NCI-H526 treated with DMSO at 0.1 percent for 48 hours (cell line): ENCODE measurements at regions not wholly inside any gene's neighbourhood (a gene's known extent, or its start where the extent isn't known, plus 50 kb on each side); places are given as distances from the start of the nearest gene placed in this dataset.
A peak's percentile ranks its signal among the peaks of the same experiment; 100 is the strongest.

Experiments
- DNase-seq: peaks from one replicate; lab custom pipeline; 2025; lab: John Stamatoyannopoulos, UW

DNA sequence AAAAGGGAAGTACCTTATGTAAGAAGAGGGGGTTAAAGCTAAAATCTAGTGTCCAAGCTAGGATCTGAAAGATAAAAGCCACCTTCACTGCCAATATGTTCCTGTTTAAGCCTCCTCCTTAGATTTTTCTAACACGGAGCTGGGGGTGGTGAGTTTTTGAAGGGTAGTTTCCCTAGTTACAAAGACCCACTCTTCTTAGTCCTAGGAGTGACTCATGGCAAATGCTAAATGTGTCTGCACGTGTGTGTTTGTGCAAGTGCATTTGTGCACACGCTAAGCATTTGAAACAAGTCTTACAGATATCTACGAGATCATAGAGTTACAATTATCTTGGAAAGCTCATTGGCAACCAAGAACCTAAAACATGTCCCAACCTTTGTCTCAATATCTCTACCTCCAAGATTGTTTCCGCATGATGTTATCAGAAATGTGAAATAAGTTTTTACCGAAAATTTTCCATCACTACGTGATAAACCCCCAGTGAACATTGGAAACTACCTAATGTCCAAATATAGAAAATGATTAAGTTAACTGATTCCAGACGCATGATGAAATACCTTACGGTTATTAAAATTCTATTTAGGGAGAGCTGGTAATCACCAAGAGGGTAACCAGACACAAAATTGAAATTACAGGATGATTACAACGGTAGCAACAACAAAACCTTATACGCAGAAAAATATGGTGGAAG, 78.0 kb upstream of the HRH2 start:
- DNase-seq = no peak

DNA sequence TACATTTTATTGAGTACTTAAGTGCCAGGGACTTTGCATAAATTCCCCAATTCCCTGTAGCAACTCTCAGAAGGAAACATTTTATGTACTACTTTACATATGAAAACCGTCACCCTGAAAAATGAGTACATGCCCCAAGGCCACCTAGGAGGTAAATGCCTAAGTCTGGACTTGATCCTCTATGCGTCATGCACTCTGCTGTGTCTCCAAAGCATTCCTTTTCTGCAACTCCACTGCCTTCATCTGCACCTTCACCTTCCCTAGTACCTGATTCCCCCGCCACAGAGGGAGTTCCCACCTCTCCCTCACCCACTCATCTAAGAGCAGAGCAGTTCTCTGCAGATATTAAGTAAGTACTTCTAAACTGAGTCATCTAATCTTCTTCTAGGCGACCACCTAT, 75.2 kb upstream of the HRH2 start:
- peak; percentile 53 for DNase-seq

DNA sequence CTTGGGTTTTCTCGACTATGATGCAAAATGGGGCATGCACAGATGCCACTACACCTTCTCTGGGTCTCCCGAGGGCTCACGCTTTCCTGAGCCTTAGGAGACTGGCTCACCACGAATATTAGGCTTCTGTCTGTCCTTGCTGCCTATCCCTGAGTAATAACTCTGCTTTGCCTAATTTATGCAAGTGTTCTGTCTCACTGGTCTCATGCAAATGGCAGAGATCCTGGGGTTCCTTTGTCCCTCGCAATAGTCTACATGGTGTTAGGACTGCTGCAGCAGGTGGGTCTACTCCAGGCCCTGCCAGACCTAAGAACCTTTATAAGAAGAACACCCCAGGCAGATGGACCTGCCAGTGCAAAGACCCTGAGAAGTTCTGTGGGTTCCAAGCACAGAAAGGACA, 72.3 kb upstream of the HRH2 start:
- DNase-seq = peak; percentile 82

DNA sequence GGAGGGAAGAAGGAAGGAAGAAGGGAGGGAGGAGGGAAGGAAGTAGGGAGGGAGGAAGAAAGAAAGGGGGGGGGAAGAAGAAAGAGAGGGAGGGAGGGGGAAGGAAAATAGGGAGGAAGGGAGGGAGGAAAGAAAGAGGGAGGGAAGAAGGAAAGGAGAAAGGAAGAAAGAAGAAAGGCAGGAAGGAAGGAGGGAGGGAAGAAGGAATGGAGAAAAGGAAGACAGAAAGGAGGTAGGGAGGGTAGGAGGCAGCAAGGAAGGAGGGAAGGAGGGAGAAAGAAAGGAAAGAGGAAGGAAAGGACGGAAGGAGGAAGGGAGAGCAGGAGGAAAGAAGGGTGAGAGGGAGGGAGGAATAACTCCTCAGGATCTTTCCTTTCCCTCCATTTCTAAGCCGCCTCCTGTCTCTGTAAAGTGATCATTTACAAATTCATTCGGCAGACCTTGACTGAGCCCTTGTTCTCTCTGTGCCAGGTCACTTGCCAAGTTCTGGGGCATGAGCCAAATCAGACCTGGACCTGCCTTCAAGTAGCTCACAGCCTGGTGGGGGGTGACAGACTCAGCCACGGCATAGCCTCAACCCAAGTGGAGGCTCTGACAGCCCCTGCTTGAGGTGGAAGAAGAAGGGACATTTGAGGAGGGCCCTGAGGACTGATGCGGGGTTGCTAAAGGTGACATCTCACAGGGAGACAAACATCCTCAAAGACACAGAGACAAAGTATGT, 69.0 kb upstream of the HRH2 start:
- no peak for DNase-seq

DNA sequence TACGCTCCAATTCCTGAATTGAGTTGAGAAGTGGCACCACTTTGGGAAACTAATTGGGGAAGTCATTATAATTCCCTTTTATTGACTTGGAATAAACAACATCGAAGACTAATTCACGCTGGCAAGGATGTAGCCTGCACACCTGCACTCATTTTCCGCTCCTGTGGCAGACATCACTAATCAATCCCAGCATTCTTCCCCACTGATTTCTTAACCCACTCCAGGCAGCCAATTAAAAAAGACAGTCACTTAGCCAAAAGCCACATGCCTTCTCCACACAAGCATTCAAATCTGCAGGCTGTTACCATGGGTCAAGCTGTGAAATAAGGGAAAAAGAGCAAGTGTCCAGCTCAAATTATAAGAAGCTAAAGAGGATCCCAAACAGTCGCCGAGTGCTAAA, 68.2 kb upstream of the HRH2 start:
- DNase-seq = no peak

DNA sequence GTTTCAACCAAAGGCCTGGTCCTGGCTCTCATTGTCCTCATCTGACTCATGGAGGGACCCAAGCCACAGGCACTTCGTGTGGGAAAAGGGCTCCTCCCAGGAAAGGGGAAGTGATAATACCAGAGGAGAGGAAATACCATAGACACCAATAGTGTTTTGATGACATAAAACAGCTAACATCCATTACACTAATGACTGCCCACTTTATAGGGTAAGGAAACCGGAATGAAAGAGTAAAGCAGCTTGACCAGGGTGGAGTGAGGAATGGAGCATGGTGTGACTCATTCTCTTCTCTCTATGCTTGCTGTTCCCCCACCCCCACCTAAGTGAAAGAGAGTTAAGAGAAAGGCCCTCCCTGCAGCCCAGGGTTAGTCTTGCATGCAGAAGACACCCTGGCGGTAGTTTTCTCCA, 67.4 kb upstream of the HRH2 start:
- DNase-seq = no peak

DNA sequence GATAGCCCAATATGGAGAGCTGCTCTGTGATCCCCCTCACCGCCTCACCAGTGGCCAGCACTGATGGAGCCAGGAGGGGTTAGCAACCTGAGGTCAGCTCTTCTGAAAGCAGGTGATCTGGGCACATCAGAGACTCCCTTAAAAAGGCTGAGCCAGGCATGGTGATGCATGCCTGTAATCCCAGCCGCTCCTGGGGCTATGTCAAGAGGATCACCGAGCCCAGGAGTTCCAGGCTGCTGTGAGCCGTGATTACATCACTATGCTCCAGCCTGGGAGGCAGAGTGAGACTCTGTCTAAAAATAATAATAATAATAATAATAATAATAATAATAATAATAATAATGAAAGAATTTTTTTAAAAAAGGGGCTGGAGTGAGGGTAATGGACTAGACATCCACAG, 66.6 kb upstream of the HRH2 start:
- DNase-seq = no peak

DNA sequence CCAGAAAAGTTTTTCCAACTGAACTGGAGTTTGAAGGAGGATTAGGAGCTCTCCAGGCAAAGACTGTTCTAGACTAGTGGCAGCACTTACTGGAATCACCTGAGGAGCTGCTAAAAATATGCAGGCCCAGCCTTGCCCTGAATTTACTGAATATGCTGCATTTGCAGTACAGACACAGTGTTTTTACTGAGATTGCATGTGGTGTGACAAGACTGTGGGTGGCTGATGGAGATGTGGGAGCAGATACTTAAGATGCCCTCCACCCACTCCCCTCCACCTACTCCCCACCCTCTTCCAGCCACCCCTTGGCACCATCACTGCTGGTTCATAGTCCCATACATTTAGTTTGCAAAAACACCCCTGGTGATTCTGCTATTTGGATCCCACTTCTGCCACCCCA, 64.1 kb upstream of the HRH2 start:
- DNase-seq = no peak

DNA sequence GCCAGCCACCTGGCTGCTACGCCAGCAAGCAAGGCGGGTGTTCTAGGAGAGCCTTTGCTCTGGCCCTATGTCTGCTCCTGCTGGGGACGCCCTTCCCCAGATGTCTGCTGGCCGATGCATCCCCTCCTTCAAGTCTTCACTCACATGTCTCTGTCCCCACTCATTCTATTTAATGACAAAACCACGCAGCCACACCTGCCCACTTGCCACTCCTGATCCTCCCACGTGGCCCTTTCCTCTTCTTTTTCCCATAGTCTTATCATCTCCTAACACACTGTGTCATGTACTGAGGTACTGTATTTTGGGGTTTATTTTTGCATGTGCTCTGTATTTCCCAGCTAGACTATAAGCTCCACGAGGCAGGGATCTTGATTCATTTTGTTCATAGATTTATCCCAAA, 62.0 kb upstream of the HRH2 start:
- no peak for DNase-seq

DNA sequence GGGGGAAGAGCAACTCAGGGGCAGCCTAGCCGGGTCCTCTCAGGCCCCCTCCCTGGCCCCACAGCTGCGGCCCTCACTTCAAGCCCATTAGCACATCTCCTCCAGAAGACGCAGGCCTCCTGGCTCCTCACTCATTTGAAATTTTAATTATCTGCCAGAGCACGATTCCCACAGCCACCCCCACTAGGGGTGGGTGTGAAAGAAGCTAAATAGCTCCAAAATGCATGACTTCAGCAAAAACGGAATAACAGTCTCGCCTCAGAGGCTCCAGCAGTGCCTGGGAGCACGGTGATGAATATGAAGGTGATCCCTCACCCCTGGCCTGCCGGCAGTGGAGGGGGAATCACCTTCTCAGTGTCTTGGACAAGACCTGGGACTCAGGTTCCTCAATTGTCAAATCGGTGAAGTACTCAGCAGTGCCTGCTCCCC, 61.1 kb upstream of the HRH2 start:
- DNase-seq = no peak

DNA sequence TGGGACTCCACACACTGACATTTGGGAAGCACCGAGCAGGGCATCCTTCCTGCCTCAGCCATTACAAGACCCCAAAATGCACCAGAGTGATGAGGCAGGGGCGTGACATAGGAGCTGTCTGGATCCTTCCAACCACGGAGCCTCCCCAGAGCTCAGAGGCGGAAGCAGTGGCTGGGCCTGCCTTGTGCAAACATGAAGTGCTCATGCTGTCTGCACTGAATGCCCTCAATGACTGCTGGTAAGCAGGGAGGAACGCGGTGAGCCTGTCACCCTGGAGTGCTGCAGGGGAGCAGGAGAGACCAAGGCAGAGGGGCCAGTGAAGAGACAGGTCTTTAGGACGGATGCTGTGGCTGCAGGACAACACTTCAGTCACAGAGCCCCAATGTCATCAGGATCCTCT, 60.2 kb upstream of the HRH2 start:
- DNase-seq = no peak

DNA sequence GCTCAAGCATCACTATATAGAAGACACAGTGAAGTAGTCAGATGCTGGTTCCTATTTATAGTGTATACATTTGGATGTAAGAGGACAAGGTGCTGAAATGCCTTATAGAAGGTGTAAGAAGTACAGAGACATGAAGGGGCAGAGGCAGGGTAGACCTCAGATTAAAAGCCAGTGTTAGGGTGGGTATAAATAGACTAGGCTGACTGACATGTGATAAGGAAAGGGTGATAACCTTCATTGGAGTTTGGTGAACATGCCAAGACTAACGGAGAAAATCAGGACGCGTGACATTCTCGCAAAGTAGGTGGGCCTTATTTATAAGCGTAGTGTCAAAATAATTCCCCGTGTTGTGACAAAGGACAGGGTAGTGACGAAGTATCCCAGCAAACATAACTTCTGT, 59.1 kb upstream of the HRH2 start:
- no peak for DNase-seq

DNA sequence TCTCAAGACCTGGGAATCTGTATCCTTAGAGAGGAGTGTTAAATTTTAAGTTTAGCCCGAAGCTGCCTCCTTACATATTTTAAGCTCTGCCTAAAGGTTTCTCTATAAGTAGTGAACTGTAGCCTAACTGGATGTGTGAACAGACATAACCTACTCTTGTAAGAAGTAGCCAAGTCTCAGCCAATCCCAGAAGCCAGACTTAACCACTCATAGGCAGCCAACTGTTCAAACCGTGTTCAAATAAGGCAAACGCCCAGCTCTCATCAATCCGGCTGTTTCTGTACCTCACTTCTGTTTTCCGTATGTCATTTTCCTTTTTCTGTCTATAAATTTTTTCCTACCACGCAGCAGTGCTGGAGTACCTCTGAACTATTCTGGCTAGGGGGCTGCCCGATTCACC, 58.7 kb upstream of the HRH2 start:
- no peak for DNase-seq

DNA sequence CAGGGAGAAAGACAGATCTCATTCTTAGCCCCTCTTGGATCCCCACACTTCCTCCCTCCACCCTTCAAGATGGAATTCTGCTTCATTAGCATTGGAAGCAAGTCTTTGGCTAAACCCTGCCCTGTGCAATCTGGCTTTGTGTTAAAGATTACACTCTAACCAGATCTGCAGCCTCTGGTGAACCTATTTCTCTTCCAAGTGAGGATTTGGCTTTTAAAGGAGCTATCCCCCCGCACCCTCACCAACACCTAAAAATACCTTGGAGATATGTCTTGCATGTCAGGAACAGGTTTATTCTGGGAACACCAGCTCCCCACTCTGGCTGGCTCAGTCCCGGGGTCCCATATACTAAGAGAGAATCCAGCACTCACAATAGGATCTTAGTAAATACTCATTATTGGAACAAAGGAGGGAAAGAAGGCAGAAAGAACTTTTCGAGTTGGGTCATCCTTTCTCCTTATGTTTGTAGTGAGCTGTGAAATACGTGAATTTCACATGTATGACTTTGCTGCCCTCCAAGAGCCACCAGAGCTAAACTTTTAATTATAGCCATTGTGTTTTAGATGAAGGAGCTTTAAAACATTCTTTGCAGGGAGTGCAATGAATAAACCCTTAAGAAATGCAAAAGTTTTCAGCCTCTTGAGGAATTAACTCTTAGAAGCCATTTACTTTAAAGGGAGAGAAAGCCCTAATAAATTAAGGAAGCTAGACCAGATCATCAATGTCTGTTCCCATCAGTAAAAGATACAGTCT, 53.7 kb upstream of the HRH2 start:
- no peak for DNase-seq

DNA sequence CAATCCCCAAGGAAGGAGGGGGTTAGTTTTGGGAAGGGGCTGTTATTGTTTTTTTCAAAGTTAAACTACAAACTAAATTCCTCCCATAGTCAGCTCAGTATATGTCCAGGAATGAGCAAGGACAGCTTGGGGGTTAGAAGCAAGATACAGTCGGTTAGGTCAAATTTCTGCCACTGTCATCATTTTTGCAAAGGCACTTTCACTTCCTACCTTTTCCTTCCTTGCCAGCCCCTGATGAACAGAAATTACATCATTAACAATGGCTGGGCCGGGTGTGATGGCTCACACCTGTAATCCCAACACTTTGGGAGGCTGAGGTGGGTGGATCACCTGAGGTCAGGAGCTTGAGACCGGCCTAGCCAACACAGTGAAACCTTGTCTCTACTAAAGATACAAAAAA, 51.5 kb upstream of the HRH2 start:
- no peak for DNase-seq
